Activated CD4-positive, alpha-beta memory T cell treated with anti-CD3 and anti-CD28 coated beads, Interleukin-2, amount 10 ng/mL, durations not matched to agents 7 days and 5 days (primary cell): ENCODE measurements at regions not wholly inside any gene's neighbourhood (a gene's known extent, or its start where the extent isn't known, plus 50 kb on each side); places are given as distances from the start of the nearest gene placed in this dataset.

Experiments
- CTCF ChIA-PET: fragments of 350-600 bp; sonication (Branson Sonifier 250); formaldehyde crosslinking; loops from one replicate; lab custom pipeline; 2021; ENCODE audit warnings: antibody characterized with exemption, inconsistent platforms; lab: Charles Lee
- POLR2A ChIA-PET: fragments of 350-600 bp; sonication (Branson Sonifier 250); formaldehyde crosslinking; loops from one replicate; lab custom pipeline; 2021; ENCODE audit warnings: antibody characterized with exemption; lab: Charles Lee
- DNase-seq: peaks from one replicate; pipeline ENCODE4 v3.0.0-alpha.2; 2020
- H3K27ac Mint-ChIP-seq: one replicate; pipeline ENCODE4 v1.8.0; 2021; ENCODE audit warnings: mild to moderate bottlenecking, mixed read lengths
- H3K27me3 Mint-ChIP-seq: one replicate; pipeline ENCODE4 v1.8.0; 2021; ENCODE audit warnings: mixed read lengths
- H3K36me3 Mint-ChIP-seq: one replicate; pipeline ENCODE4 v1.8.0; 2021; ENCODE audit warnings: low read depth, mixed read lengths
- H3K4me1 Mint-ChIP-seq: one replicate; pipeline ENCODE4 v1.8.0; 2021; ENCODE audit warnings: mixed read lengths
- H3K4me3 Mint-ChIP-seq: one replicate; pipeline ENCODE4 v1.8.0; 2021; ENCODE audit warnings: mild to moderate bottlenecking, mixed read lengths
- H3K9me3 Mint-ChIP-seq: one replicate; pipeline ENCODE4 v1.8.0; 2021; ENCODE audit warnings: mixed read lengths

GRCh38 chr4:181987392-181987791, 255.8 kb upstream of the TENM3 start:
- Mint-ChIP-seq H3K4me3 (no peak overlapping the region), H3K27me3 (no peaks in the 10 kb centered on the region), H3K36me3 (no peaks in the 10 kb centered on the region), H3K4me1 (no peaks in the 10 kb centered on the region), H3K9me3 (no peaks in the 10 kb centered on the region), H3K27ac (no peak overlapping the region)
- CTCF ChIA-PET = no interaction called here
- POLR2A ChIA-PET = no interaction called here
- DNase-seq = no peak

- Mint-ChIP-seq H3K36me3 (no peaks in the 10 kb centered on the region), H3K4me1 (no peaks in the 10 kb centered on the region), H3K9me3 (no peaks in the 10 kb centered on the region), H3K4me3 (no peak overlapping the region), H3K27me3 (no peaks in the 10 kb centered on the region), H3K27ac (no peak overlapping the region)
- no peak for DNase-seq
- ChIA-PET CTCF (no interaction called here), POLR2A (no interaction called here)
These were observed 254.1 kb upstream of the TENM3 start for GRCh38 chr4:181989071-181989470.

GRCh38 chr4:181991369-181992108, 251.7 kb upstream of the TENM3 start:
- ChIA-PET CTCF (no interaction called here), POLR2A (no interaction called here)
- peaks cover 3% of the 10 kb centered on the region for H3K9me3 Mint-ChIP-seq
- H3K4me1 Mint-ChIP-seq = no peaks in the 10 kb centered on the region
- no peaks in the 10 kb centered on the region for H3K27me3 Mint-ChIP-seq
- H3K27ac Mint-ChIP-seq = no peak overlapping the region
- H3K36me3 Mint-ChIP-seq = no peaks in the 10 kb centered on the region
- no peak for DNase-seq
- H3K4me3 Mint-ChIP-seq = no peak overlapping the region

- ChIA-PET POLR2A (no interaction called here), CTCF (no interaction called here)
- Mint-ChIP-seq H3K27ac (no peak overlapping the region), H3K4me3 (no peak overlapping the region), H3K9me3 (peaks cover 6% of the 10 kb centered on the region), H3K4me1 (no peaks in the 10 kb centered on the region), H3K36me3 (no peaks in the 10 kb centered on the region), H3K27me3 (no peaks in the 10 kb centered on the region)
- no peak for DNase-seq
These were observed 244.6 kb upstream of the TENM3 start for GRCh38 chr4:181998398-181999295.

GRCh38 chr4:182000077-182000476, 243.1 kb upstream of the TENM3 start:
- Mint-ChIP-seq H3K4me1 (no peaks in the 10 kb centered on the region), H3K36me3 (no peaks in the 10 kb centered on the region), H3K4me3 (no peak overlapping the region), H3K27me3 (no peaks in the 10 kb centered on the region), H3K27ac (no peak overlapping the region), H3K9me3 (peaks cover 6% of the 10 kb centered on the region)
- POLR2A ChIA-PET = no interaction called here
- CTCF ChIA-PET = no interaction called here
- no peak for DNase-seq

GRCh38 chr4:182010876-182011275, 232.3 kb upstream of the TENM3 start:
- POLR2A ChIA-PET = no interaction called here
- CTCF ChIA-PET = no interaction called here
- Mint-ChIP-seq H3K4me3 (no peak overlapping the region), H3K36me3 (no peaks in the 10 kb centered on the region), H3K9me3 (peaks cover 14% of the 10 kb centered on the region), H3K27ac (no peak overlapping the region), H3K27me3 (no peaks in the 10 kb centered on the region), H3K4me1 (no peaks in the 10 kb centered on the region)
- DNase-seq = no peak

GRCh38 chr4:182014164-182014563, 229.0 kb upstream of the TENM3 start:
- Mint-ChIP-seq H3K9me3 (peaks cover 11% of the 10 kb centered on the region), H3K4me1 (no peaks in the 10 kb centered on the region), H3K4me3 (no peak overlapping the region), H3K36me3 (no peaks in the 10 kb centered on the region), H3K27me3 (no peaks in the 10 kb centered on the region), H3K27ac (no peak overlapping the region)
- CTCF ChIA-PET = no interaction called here
- no peak for DNase-seq
- POLR2A ChIA-PET = no interaction called here

- ChIA-PET CTCF (no interaction called here), POLR2A (no interaction called here)
- Mint-ChIP-seq H3K27me3 (no peaks in the 10 kb centered on the region), H3K4me3 (no peak overlapping the region), H3K36me3 (no peaks in the 10 kb centered on the region), H3K27ac (no peak overlapping the region), H3K4me1 (no peaks in the 10 kb centered on the region), H3K9me3 (peaks cover 8% of the 10 kb centered on the region)
- no peak for DNase-seq
These were observed 228.2 kb upstream of the TENM3 start for GRCh38 chr4:182015014-182015413.

GRCh38 chr4:182015893-182016292, 227.3 kb upstream of the TENM3 start:
- Mint-ChIP-seq H3K9me3 (peaks cover 6% of the 10 kb centered on the region), H3K27me3 (no peaks in the 10 kb centered on the region), H3K27ac (no peak overlapping the region), H3K36me3 (no peaks in the 10 kb centered on the region), H3K4me3 (no peak overlapping the region), H3K4me1 (no peaks in the 10 kb centered on the region)
- ChIA-PET CTCF (no interaction called here), POLR2A (no interaction called here)
- no peak for DNase-seq

- DNase-seq = no peak
- ChIA-PET POLR2A (no interaction called here), CTCF (no interaction called here)
- Mint-ChIP-seq H3K27me3 (no peaks in the 10 kb centered on the region), H3K4me1 (no peaks in the 10 kb centered on the region), H3K36me3 (no peaks in the 10 kb centered on the region), H3K27ac (no peak overlapping the region), H3K4me3 (no peak overlapping the region), H3K9me3 (peaks cover 5% of the 10 kb centered on the region)
These were observed 226.2 kb upstream of the TENM3 start for GRCh38 chr4:182017038-182017437.

GRCh38 chr4:182018691-182019090, 224.5 kb upstream of the TENM3 start:
- Mint-ChIP-seq H3K4me1 (no peaks in the 10 kb centered on the region), H3K9me3 (peaks cover 5% of the 10 kb centered on the region), H3K4me3 (no peak overlapping the region), H3K27me3 (no peaks in the 10 kb centered on the region), H3K36me3 (no peaks in the 10 kb centered on the region), H3K27ac (no peak overlapping the region)
- POLR2A ChIA-PET = no interaction called here
- no peak for DNase-seq
- CTCF ChIA-PET = no interaction called here

GRCh38 chr4:182019148-182019652, 224.0 kb upstream of the TENM3 start:
- ChIA-PET CTCF (no interaction called here), POLR2A (no interaction called here)
- no peaks in the 10 kb centered on the region for H3K36me3 Mint-ChIP-seq
- no peak overlapping the region for H3K4me3 Mint-ChIP-seq
- DNase-seq = no peak
- no peak overlapping the region for H3K27ac Mint-ChIP-seq
- peaks cover 4% of the 10 kb centered on the region for H3K9me3 Mint-ChIP-seq
- no peaks in the 10 kb centered on the region for H3K4me1 Mint-ChIP-seq
- no peaks in the 10 kb centered on the region for H3K27me3 Mint-ChIP-seq

GRCh38 chr4:182022909-182023308, 220.3 kb upstream of the TENM3 start:
- H3K27ac Mint-ChIP-seq = no peak overlapping the region

More at GRCh38 chr4:182022909-182023308, 220.3 kb upstream of the TENM3 start:
- Mint-ChIP-seq H3K4me1 (no peaks in the 10 kb centered on the region), H3K4me3 (no peak overlapping the region), H3K27me3 (no peaks in the 10 kb centered on the region), H3K36me3 (no peaks in the 10 kb centered on the region), H3K9me3 (no peaks in the 10 kb centered on the region)
- POLR2A ChIA-PET = no interaction called here
- no peak for DNase-seq
- CTCF ChIA-PET = no interaction called here
